H1 (cell line): ENCODE measurements at regions not wholly inside any gene's neighbourhood (a gene's known extent, or its start where the extent isn't known, plus 50 kb on each side); places are given as distances from the start of the nearest gene placed in this dataset.

Source experiments
- CTCF ChIP-seq, 3 experiments: IDR thresholded peaks; 1 replicate in 2 of 3; 2 replicates in 1 of 3; pipeline versions ENCODE4 v1.5.1 to v1.6.1; 2011; ENCODE audit warnings: low read length in 3 of 3, mild to moderate bottlenecking in 3 of 3, inconsistent platforms in 2 of 3, low read depth in 1 of 3, moderate library complexity in 1 of 3; ENCODE audit not compliant: insufficient read depth in 1 of 3; ENCODE audit errors: control extremely low read depth in 1 of 3
- SP4 ChIP-seq: IDR thresholded peaks from 2 replicates; pipeline ENCODE4 v1.6.1; 2012; ENCODE audit warnings: low read length, inconsistent platforms

GRCh38 chr13:34868733-34869132 is 73.3 kb upstream of the NBEA start:
- no peak for TF ChIP-seq SP4
- TF ChIP-seq CTCF (IDR thresholded peaks at IDR 0.05; ENCODE audit: control extremely low read depth in 1 of 3, insufficient read depth in 1 of 3, low read depth in 1 of 3, low read length in 3 of 3): no peak
